B cell (primary cell): ENCODE measurements at regions not wholly inside any gene's neighbourhood (a gene's known extent, or its start where the extent isn't known, plus 50 kb on each side); places are given as distances from the start of the nearest gene placed in this dataset.

Experiments used
- ATAC-seq: fragments of 200-7000 bp; cut with Tn5 transposase; one replicate; pipeline ENCODE4 v1.10.0; 2021; ENCODE audit warnings: low read depth, mild to moderate bottlenecking, moderate number of reproducible peaks, moderate library complexity
- CTCF ChIA-PET: fragments of 350-600 bp; sonication (Branson Sonifier 250); formaldehyde crosslinking; loops from one replicate; lab custom pipeline; 2021; ENCODE audit warnings: antibody characterized with exemption, inconsistent platforms; lab: Charles Lee
- POLR2A ChIA-PET: fragments of 350-600 bp; sonication (Branson Sonifier 250); formaldehyde crosslinking; loops from one replicate; lab custom pipeline; 2021; ENCODE audit warnings: antibody characterized with exemption; lab: Charles Lee
- DNase-seq: peaks from one replicate; pipeline ENCODE4 v3.0.0; 2013
- H2AFZ ChIP-seq: 2 replicates; pipeline ENCODE4 v1.6.1; 2012; ENCODE audit warnings: mild to moderate bottlenecking, low read depth, low read length; ENCODE audit not compliant: insufficient read depth, poor library complexity, severe bottlenecking
- H3K27ac ChIP-seq, 2 donors: 1 replicate in 1 of 2; 2 replicates in 1 of 2; pipeline ENCODE4 v1.5.1; 2012 to 2013; ENCODE audit warnings: low read length in 2 of 2, mild to moderate bottlenecking in 2 of 2, moderate library complexity in 1 of 2
- H3K27me3 ChIP-seq, 4 experiments: fragments of 200-600 bp in 1 of 4; sonication (generic) in 1 of 4; replicated peaks in 1 of 4; 1 replicate in 2 of 4; 2 replicates in 2 of 4; pipeline versions ENCODE4 v1.6.1 to v1.7.0; 2013 to 2016; ENCODE audit warnings: low read length in 3 of 4, mild to moderate bottlenecking in 2 of 4, mixed read lengths in 1 of 4, moderate library complexity in 1 of 4; ENCODE audit not compliant: insufficient read depth in 4 of 4, control insufficient read depth in 3 of 4; ENCODE audit errors: control extremely low read depth in 1 of 4
- H3K36me3 ChIP-seq, 2 experiments: replicated peaks in 1 of 2; 1 replicate in 1 of 2; 2 replicates in 1 of 2; pipeline versions ENCODE4 v1.6.1 to v1.7.1; 2013; ENCODE audit warnings: low read length in 1 of 2; ENCODE audit not compliant: insufficient read depth in 2 of 2, control insufficient read depth in 1 of 2; ENCODE audit errors: control extremely low read depth in 1 of 2, extremely low read depth in 1 of 2
- H3K4me1 ChIP-seq, 2 donors: fragments of 200-600 bp in 1 of 2; sonication (generic) in 1 of 2; 1 replicate in 1 of 2; 2 replicates in 1 of 2; pipeline versions ENCODE4 v1.5.1 to v1.6.1; 2013 to 2017; ENCODE audit warnings: low read length in 2 of 2; ENCODE audit not compliant: control insufficient read depth in 2 of 2, insufficient read depth in 2 of 2
- H3K4me2 ChIP-seq: replicated peaks from 2 replicates; pipeline ENCODE3; 2012; ENCODE audit warnings: mild to moderate bottlenecking, low read depth, low read length; ENCODE audit not compliant: poor library complexity, severe bottlenecking
- H3K4me3 ChIP-seq, 5 experiments: fragments of 200-600 bp in 1 of 5; sonication (generic) in 1 of 5; 1 replicate in 3 of 5; 2 replicates in 2 of 5; pipeline versions ENCODE4 v1.5.1 to v1.7.0; 2011 to 2016; ENCODE audit warnings: low read length in 4 of 5, mild to moderate bottlenecking in 4 of 5, low read depth in 2 of 5, control low read depth in 1 of 5, moderate library complexity in 1 of 5; ENCODE audit not compliant: insufficient read depth in 1 of 5; ENCODE audit errors: control extremely low read depth in 1 of 5, extremely low read depth in 1 of 5
- H3K79me2 ChIP-seq: fragments of 200-600 bp; sonication (generic); one replicate; pipeline ENCODE4 v1.6.0; 2016; ENCODE audit warnings: low read length; ENCODE audit not compliant: control insufficient read depth, insufficient read depth
- H3K9ac ChIP-seq: fragments of 200-600 bp; sonication (generic); 2 replicates; pipeline ENCODE4 v1.6.1; 2017; ENCODE audit warnings: mild to moderate bottlenecking, low read length, moderate library complexity
- H3K9me3 ChIP-seq, 3 donors: one replicate each; pipeline versions ENCODE4 v1.6.1 to v1.7.1; 2013; ENCODE audit warnings: low read length in 2 of 3; ENCODE audit not compliant: control insufficient read depth in 2 of 3, insufficient read depth in 1 of 3; ENCODE audit errors: control extremely low read depth in 1 of 3
- H4K20me1 ChIP-seq: 2 replicates; pipeline ENCODE4 v1.6.0; 2012; ENCODE audit warnings: mild to moderate bottlenecking, low read length; ENCODE audit not compliant: insufficient read depth, control insufficient read depth, poor library complexity, severe bottlenecking
- H3K27ac Mint-ChIP-seq: one replicate; pipeline ENCODE4 v1.8.0; 2021; ENCODE audit warnings: mixed read lengths
- H3K27me3 Mint-ChIP-seq: one replicate; pipeline ENCODE4 v1.8.0; 2021; ENCODE audit warnings: mixed read lengths
- H3K4me1 Mint-ChIP-seq: one replicate; pipeline ENCODE4 v1.8.0; 2021; ENCODE audit warnings: mixed read lengths
- H3K4me3 Mint-ChIP-seq: one replicate; pipeline ENCODE4 v1.8.0; 2021; ENCODE audit warnings: mixed read lengths
- H3K9me3 Mint-ChIP-seq: one replicate; pipeline ENCODE4 v1.8.0; 2022; ENCODE audit warnings: mixed read lengths; ENCODE audit not compliant: insufficient read depth
- CTCF ChIP-seq: fragments of 200-600 bp; IDR thresholded peaks from one replicate; pipeline ENCODE4 v1.8.0; 2022; ENCODE audit warnings: antibody characterized with exemption, mild to moderate bottlenecking
- EZH2 ChIP-seq: IDR thresholded peaks from 2 replicates; pipeline ENCODE4 v1.6.1; 2012; ENCODE audit warnings: borderline replicate concordance, low read depth, mild to moderate bottlenecking, moderate library complexity, low read length; ENCODE audit not compliant: insufficient read depth, poor library complexity, severe bottlenecking
- WGBS: methylation state at CpG from one replicate; pipeline ENCODE4 v1.1.5; 2013; ENCODE audit warnings: missing lambda C conversion rate; ENCODE audit not compliant: insufficient coverage; 5-methylcytosine and 5-hydroxymethylcytosine counted together
- intact Hi-C: fragments of 100-400 bp; cut with micrococcal nuclease; formaldehyde crosslinking; loops from one replicate; pipeline ENCODE4 v1.10.0; 2022

DNA sequence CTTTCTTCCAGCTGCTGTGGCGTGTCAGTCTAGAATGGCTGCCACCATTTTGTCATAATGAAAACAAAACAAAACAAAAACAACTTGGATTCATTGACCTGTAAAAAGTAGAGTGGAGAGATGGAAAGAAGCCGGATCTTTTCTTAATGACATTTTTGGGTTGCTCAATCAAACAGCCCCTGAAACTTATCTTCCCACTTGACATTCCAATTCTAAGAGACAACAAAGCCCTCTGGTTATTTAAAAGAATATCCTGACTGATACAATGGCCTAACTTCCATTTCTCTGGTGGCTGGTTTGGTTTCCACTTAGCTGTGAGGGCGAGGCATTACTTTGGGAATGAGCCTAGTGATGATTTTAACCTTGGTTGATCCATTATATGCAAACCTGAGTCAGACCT is 123.7 kb downstream of the AQP4 start:
- ChIA-PET POLR2A (no interaction called here), CTCF (no interaction called here)
- Histone ChIP-seq H3K4me2 (no peak overlapping the region), H3K36me3 (no peaks in the 10 kb centered on the region), H3K9me3 (no peaks in the 10 kb centered on the region), H3K4me3 (no peak overlapping the region), H3K27ac (no peak overlapping the region), H3K79me2 (no peaks in the 10 kb centered on the region), H4K20me1 (no peaks in the 10 kb centered on the region), H2AFZ (no peak overlapping the region), H3K9ac (no peak overlapping the region), H3K4me1 (no peaks in the 10 kb centered on the region), H3K27me3 (no peaks in the 10 kb centered on the region)
- no peak overlapping the region for H3K4me3 Mint-ChIP-seq
- no peaks in the 10 kb centered on the region for H3K4me1 Mint-ChIP-seq
- H3K9me3 Mint-ChIP-seq: no peaks in the 10 kb centered on the region
- intact Hi-C loops: no loop called here
- H3K27me3 Mint-ChIP-seq: no peaks in the 10 kb centered on the region
- ATAC-seq (no peak), DNase-seq (no peak)
- TF ChIP-seq EZH2 (no peak), CTCF (no peak)
- no peak overlapping the region for H3K27ac Mint-ChIP-seq
- no CpG with 5 or more reads among the region's 3 CpGs for WGBS

DNA sequence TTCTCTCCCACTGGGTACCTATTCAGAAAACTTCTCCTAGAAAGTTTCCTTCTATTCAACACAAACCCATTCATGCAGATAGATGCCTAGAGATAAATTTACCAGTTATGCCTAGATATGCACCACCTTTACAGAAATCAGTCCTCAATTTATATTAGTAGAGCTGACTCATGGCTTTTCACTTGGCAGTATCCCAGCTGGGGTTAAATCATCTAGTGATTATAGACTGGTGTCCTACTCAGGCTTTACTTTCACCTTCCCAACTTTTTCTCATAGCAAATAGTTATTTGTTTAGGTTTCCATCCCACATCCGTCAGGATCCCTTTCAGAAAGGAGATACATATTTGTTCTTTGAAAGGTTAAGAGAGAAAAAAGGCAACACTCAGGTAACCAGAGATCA is 124.5 kb downstream of the AQP4 start:
- no peaks in the 10 kb centered on the region for H3K79me2 ChIP-seq
- Mint-ChIP-seq H3K4me1 (no peaks in the 10 kb centered on the region), H3K27ac (no peak overlapping the region), H3K9me3 (no peaks in the 10 kb centered on the region), H3K4me3 (no peak overlapping the region), H3K27me3 (peaks cover 3% of the 10 kb centered on the region)
- no peak overlapping the region for H3K4me2 ChIP-seq
- POLR2A ChIA-PET: no interaction called here
- H3K4me3 ChIP-seq: no peak overlapping the region
- ATAC-seq (no peak), DNase-seq (no peak)
- CTCF ChIA-PET: no interaction called here
- intact Hi-C loops: no loop called here
- no peaks in the 10 kb centered on the region for H4K20me1 ChIP-seq
- no peaks in the 10 kb centered on the region for H3K36me3 ChIP-seq
- no peak overlapping the region for H2AFZ ChIP-seq
- H3K27me3 ChIP-seq: no peaks in the 10 kb centered on the region
- no peak overlapping the region for H3K27ac ChIP-seq
- no peaks in the 10 kb centered on the region for H3K9me3 ChIP-seq
- no peaks in the 10 kb centered on the region for H3K4me1 ChIP-seq
- no peak overlapping the region for H3K9ac ChIP-seq
- TF ChIP-seq EZH2 (no peak), CTCF (no peak)
- no CpG with 5 or more reads among the region's 1 CpG for WGBS
